ENCODE measurements at regions not wholly inside any gene's neighbourhood (a gene's known extent, or its start where the extent isn't known, plus 50 kb on each side); places are given as distances from the start of the nearest gene placed in this dataset.

- no peak for DNase-seq
Measured at GRCh38 chr6:139628270-139628669, 253.8 kb upstream of the CITED2 start.

GRCh38 chr6:139627091-139627490 is 252.6 kb upstream of the CITED2 start:
- no peak for DNase-seq

GRCh38 chr6:139625998-139626975 is 251.8 kb upstream of the CITED2 start:
- DNase-seq, result no peak

- no peak for DNase-seq
Measured at GRCh38 chr6:139625081-139625939, 250.9 kb upstream of the CITED2 start.

- DNase-seq, result no peak
Measured at GRCh38 chr6:139623372-139623771, 248.9 kb upstream of the CITED2 start.

GRCh38 chr6:139613496-139613895 is 239.0 kb upstream of the CITED2 start:
- DNase-seq, result no peak

- no peak for DNase-seq
Measured at GRCh38 chr6:139612135-139612465, 237.7 kb upstream of the CITED2 start.

- no peak for DNase-seq
Measured at GRCh38 chr6:139611327-139612134, 237.1 kb upstream of the CITED2 start.

GRCh38 chr6:139608466-139609261 is 234.2 kb upstream of the CITED2 start:
- DNase-seq, result no peak

GRCh38 chr6:139605350-139605749 is 230.9 kb upstream of the CITED2 start:
- no peak for DNase-seq

- no peak for DNase-seq
Measured at GRCh38 chr6:139603581-139603980, 229.1 kb upstream of the CITED2 start.

GRCh38 chr6:139602577-139602976 is 228.1 kb upstream of the CITED2 start:
- DNase-seq, result no peak

GRCh38 chr6:139600919-139601475 is 226.5 kb upstream of the CITED2 start:
- no peak for DNase-seq

GRCh38 chr6:139600343-139600742 is 225.9 kb upstream of the CITED2 start:
- no peak for DNase-seq

GRCh38 chr6:139597771-139598755 is 223.6 kb upstream of the CITED2 start:
- no peak for DNase-seq

GRCh38 chr6:139597087-139597763 is 222.8 kb upstream of the CITED2 start:
- DNase-seq, result no peak

- no peak for DNase-seq
Measured at GRCh38 chr6:139595183-139595582, 220.7 kb upstream of the CITED2 start.

GRCh38 chr6:139594333-139594965 is 220.0 kb upstream of the CITED2 start:
- DNase-seq, result no peak

GRCh38 chr6:139593081-139593480 is 218.6 kb upstream of the CITED2 start:
- DNase-seq, result no peak

Data from NCI-H510A treated with DMSO at 0.1 percent for 48 hours (cell line).